A673 (cell line): ENCODE measurements at regions not wholly inside any gene's neighbourhood (a gene's known extent, or its start where the extent isn't known, plus 50 kb on each side); places are given as distances from the start of the nearest gene placed in this dataset.

Experiments
- BruUV-seq: library from RNA; stranded (reverse); fragments of 400-500 nt; replicated peaks from 2 replicates; lab custom pipeline; 2021; lab: Mats Ljungman, UMichigan
- CTCF ChIA-PET: fragments of 300-600 bp; sonication (Branson Sonifier 250); formaldehyde crosslinking; loops from one replicate; lab custom pipeline; 2022; ENCODE audit warnings: antibody characterized with exemption; lab: Charles Lee
- POLR2A ChIA-PET: fragments of 300-600 bp; sonication (Branson Sonifier 250); formaldehyde crosslinking; loops from one replicate; lab custom pipeline; 2022; ENCODE audit warnings: antibody characterized with exemption; ENCODE audit not compliant: low non-redundant PET; lab: Charles Lee
- DNase-seq: peaks from one replicate; pipeline ENCODE4 v3.0.0-alpha.2; 2015; ENCODE audit warnings: low spot score
- H3K27ac ChIP-seq: fragments of 200-600 bp; sonication (generic); 2 replicates; pipeline ENCODE4 v1.5.1; 2016; ENCODE audit warnings: mixed run types, low read depth, mild to moderate bottlenecking, mixed read lengths, antibody characterized with exemption, low read length; ENCODE audit not compliant: poor library complexity, severe bottlenecking
- H3K27me3 ChIP-seq: fragments of 200-600 bp; sonication (generic); replicated peaks from 2 replicates; pipeline ENCODE4 v1.6.1; 2017; ENCODE audit warnings: mixed run types, low read depth, mild to moderate bottlenecking, mixed read lengths, antibody characterized with exemption, low read length; ENCODE audit not compliant: insufficient read depth, poor library complexity
- H3K36me3 ChIP-seq: fragments of 200-600 bp; sonication (generic); 2 replicates; pipeline ENCODE4 v1.6.1; 2016; ENCODE audit warnings: mixed run types, mild to moderate bottlenecking, mixed read lengths, antibody characterized with exemption, low read length; ENCODE audit not compliant: insufficient read depth, poor library complexity, severe bottlenecking
- H3K4me1 ChIP-seq: fragments of 200-600 bp; sonication (generic); 2 replicates; pipeline ENCODE4 v1.6.1; 2017; ENCODE audit warnings: mixed run types, mild to moderate bottlenecking, mixed read lengths, antibody characterized with exemption, low read length; ENCODE audit not compliant: insufficient read depth, poor library complexity, severe bottlenecking
- H3K4me3 ChIP-seq: fragments of 200-600 bp; sonication (generic); 2 replicates; pipeline ENCODE4 v1.5.1; 2016; ENCODE audit warnings: low read depth, mixed run types, mild to moderate bottlenecking, mixed read lengths, low read length; ENCODE audit not compliant: poor library complexity, severe bottlenecking
- H3K9me3 ChIP-seq: fragments of 200-600 bp; sonication (generic); 2 replicates; pipeline ENCODE4 v1.6.1; 2016; ENCODE audit warnings: mixed run types, low read depth, mild to moderate bottlenecking, mixed read lengths, antibody characterized with exemption, low read length; ENCODE audit not compliant: poor library complexity, severe bottlenecking
- EZH2 ChIP-seq: fragments of 200-600 bp; sonication (generic); IDR thresholded peaks from 2 replicates; pipeline ENCODE4 v1.6.1; 2017; ENCODE audit warnings: borderline replicate concordance, low read depth, mild to moderate bottlenecking, mixed read lengths, antibody characterized with exemption, low read length; ENCODE audit not compliant: poor library complexity, severe bottlenecking
- intact Hi-C: fragments of 100-400 bp; cut with micrococcal nuclease; formaldehyde crosslinking; loops from one replicate; pipeline ENCODE4 v1.10.0; 2022; ENCODE audit not compliant: unreplicated experiment
- TF ChIP-seq, protein P1 (sequence below): fragments of 300-800, 200-600 bp; sonication (generic); conservative IDR thresholded peaks from 2 replicates; pipeline ENCODE4 v1.5.1; 2017; ENCODE audit warnings: low read depth, mild to moderate bottlenecking, antibody characterized with exemption, low read length, moderate library complexity, mixed read lengths

DNA sequence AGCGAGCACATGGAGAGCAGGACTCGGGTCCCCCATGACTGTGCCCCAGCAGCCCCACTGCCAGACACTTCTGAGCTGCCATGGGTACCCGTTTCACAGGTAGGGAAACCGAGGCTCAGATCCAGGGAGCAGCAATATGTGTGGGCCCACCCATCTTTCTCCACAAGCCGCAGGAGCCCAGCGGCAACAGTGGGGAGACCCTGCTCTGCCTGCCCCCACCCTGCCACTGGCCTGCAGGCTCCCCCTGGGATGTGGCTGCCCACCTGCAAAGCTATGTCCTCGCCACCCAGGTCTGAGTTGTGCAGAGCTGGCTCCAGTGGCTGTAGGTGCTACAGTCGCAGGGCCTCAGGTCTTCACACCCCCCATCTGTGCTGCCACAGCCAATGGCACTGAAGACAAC lies 50.6 kb upstream of the C1QTNF9B start:
- TF ChIP-seq, protein P1, sequence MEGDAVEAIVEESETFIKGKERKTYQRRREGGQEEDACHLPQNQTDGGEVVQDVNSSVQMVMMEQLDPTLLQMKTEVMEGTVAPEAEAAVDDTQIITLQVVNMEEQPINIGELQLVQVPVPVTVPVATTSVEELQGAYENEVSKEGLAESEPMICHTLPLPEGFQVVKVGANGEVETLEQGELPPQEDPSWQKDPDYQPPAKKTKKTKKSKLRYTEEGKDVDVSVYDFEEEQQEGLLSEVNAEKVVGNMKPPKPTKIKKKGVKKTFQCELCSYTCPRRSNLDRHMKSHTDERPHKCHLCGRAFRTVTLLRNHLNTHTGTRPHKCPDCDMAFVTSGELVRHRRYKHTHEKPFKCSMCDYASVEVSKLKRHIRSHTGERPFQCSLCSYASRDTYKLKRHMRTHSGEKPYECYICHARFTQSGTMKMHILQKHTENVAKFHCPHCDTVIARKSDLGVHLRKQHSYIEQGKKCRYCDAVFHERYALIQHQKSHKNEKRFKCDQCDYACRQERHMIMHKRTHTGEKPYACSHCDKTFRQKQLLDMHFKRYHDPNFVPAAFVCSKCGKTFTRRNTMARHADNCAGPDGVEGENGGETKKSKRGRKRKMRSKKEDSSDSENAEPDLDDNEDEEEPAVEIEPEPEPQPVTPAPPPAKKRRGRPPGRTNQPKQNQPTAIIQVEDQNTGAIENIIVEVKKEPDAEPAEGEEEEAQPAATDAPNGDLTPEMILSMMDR, result no peak
- no peak for TF ChIP-seq EZH2
- Histone ChIP-seq H3K9me3 (no peaks in the 10 kb centered on the region), H3K27ac (no peak overlapping the region), H3K4me1 (no peaks in the 10 kb centered on the region), H3K27me3 (no peaks in the 10 kb centered on the region), H3K36me3 (no peaks in the 10 kb centered on the region), H3K4me3 (no peak overlapping the region)
- ChIA-PET CTCF (interaction anchor here (1.8 kb wide), 1 partner anchor 13 kb away, joined by 4 read pairs; no protein-coding TSS in a partner anchor), POLR2A (no interaction called here)
- DNase-seq, result no peak
- no TSS peak for BruUV-seq
- intact Hi-C loops, result no loop called here

GRCh38 chr13:23949200-23949599 lies 51.9 kb upstream of the C1QTNF9B start:
- ChIA-PET CTCF (interaction anchor here (1.8 kb wide), 1 partner anchor 11 kb away, joined by 4 read pairs; no protein-coding TSS in a partner anchor), POLR2A (no interaction called here)
- Histone ChIP-seq H3K27ac (no peak overlapping the region), H3K4me1 (no peaks in the 10 kb centered on the region), H3K4me3 (no peak overlapping the region), H3K27me3 (no peaks in the 10 kb centered on the region), H3K9me3 (no peaks in the 10 kb centered on the region), H3K36me3 (no peaks in the 10 kb centered on the region)
- no peak for TF ChIP-seq EZH2
- TF ChIP-seq, protein P1, result no peak
- intact Hi-C loops, result no loop called here
- no peak for DNase-seq
- no TSS peak for BruUV-seq

DNA sequence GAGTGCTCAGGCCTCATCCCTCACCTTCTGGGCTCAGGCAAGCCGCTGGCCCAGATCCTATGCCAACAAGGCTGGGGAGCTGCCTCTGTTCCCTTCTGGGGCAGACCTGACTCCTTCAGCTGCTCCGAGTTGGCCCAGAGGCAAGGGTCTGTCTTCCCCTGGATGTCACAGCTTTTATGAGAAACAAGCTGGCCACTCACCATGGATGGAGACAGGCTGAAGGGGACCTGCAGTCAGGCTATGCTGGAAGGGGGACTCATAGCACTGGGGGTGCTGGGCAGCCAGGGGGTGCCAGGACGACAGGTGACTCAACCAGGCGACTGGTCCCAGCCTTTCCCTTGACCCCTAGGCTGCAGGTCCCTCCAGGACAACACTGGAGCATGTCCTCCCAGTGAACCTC lies 52.4 kb upstream of the C1QTNF9B start:
- ChIA-PET CTCF (interaction anchor here (1.8 kb wide), 1 partner anchor 11 kb away, joined by 4 read pairs; no protein-coding TSS in a partner anchor), POLR2A (no interaction called here)
- no peak overlapping the region for H3K4me3 ChIP-seq
- TF ChIP-seq EZH2, result no peak
- TF ChIP-seq, protein P1, result no peak
- intact Hi-C loops, result no loop called here
- H3K27me3 ChIP-seq, result no peaks in the 10 kb centered on the region
- no peaks in the 10 kb centered on the region for H3K36me3 ChIP-seq
- BruUV-seq, result no TSS peak
- H3K9me3 ChIP-seq, result no peaks in the 10 kb centered on the region
- no peaks in the 10 kb centered on the region for H3K4me1 ChIP-seq
- DNase-seq, result no peak
- no peak overlapping the region for H3K27ac ChIP-seq
